Esophagus squamous epithelium (tissue), 4 donors: ENCODE measurements at regions not wholly inside any gene's neighbourhood (a gene's known extent, or its start where the extent isn't known, plus 50 kb on each side); places are given as distances from the start of the nearest gene placed in this dataset.

Experiments used
- POLR2A ChIP-seq, 4 donors: fragments of 450-650 bp; IDR thresholded peaks; one replicate each; pipeline ENCODE4 v1.6.1; 2017; ENCODE audit warnings: antibody characterized with exemption in 4 of 4, mild to moderate bottlenecking in 4 of 4, moderate library complexity in 3 of 4
- TF ChIP-seq, protein P1 (sequence below), 6 experiments: fragments of 450-650 bp in 4 of 6; fragments of 200-600 bp in 2 of 6; sonication (generic) in 2 of 6; IDR thresholded peaks; one replicate each; pipeline ENCODE4 v1.5.1; 2016 to 2019; ENCODE audit warnings: antibody characterized with exemption in 6 of 6, mild to moderate bottlenecking in 4 of 6, moderate library complexity in 4 of 6

- TF ChIP-seq, protein P1, sequence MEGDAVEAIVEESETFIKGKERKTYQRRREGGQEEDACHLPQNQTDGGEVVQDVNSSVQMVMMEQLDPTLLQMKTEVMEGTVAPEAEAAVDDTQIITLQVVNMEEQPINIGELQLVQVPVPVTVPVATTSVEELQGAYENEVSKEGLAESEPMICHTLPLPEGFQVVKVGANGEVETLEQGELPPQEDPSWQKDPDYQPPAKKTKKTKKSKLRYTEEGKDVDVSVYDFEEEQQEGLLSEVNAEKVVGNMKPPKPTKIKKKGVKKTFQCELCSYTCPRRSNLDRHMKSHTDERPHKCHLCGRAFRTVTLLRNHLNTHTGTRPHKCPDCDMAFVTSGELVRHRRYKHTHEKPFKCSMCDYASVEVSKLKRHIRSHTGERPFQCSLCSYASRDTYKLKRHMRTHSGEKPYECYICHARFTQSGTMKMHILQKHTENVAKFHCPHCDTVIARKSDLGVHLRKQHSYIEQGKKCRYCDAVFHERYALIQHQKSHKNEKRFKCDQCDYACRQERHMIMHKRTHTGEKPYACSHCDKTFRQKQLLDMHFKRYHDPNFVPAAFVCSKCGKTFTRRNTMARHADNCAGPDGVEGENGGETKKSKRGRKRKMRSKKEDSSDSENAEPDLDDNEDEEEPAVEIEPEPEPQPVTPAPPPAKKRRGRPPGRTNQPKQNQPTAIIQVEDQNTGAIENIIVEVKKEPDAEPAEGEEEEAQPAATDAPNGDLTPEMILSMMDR (IDR thresholded peaks at IDR 0.05), result no peak
- no peak for TF ChIP-seq POLR2A (IDR thresholded peaks at IDR 0.05)
These were observed 296.4 kb upstream of the ACVR2A start for GRCh38 chr2:147548451-147548850.
